NT2/D1 (cell line): ENCODE measurements at regions not wholly inside any gene's neighbourhood (a gene's known extent, or its start where the extent isn't known, plus 50 kb on each side); places are given as distances from the start of the nearest gene placed in this dataset.

Experiments used
- YY1 ChIP-seq: IDR thresholded peaks from 2 replicates; pipeline ENCODE4 v1.6.1; 2011; ENCODE audit not compliant: insufficient read length, insufficient read depth
- ZNF274 ChIP-seq: IDR thresholded peaks from 2 replicates; pipeline ENCODE4 v1.6.1; 2011; ENCODE audit warnings: mild to moderate bottlenecking, low read depth, low read length

GRCh38 chr20:57879437-57879778 is 169.6 kb upstream of the PMEPA1 start:
- TF ChIP-seq ZNF274 (no peak), YY1 (no peak)
